Lower leg skin (tissue), 3 donors: ENCODE measurements at regions not wholly inside any gene's neighbourhood (a gene's known extent, or its start where the extent isn't known, plus 50 kb on each side); places are given as distances from the start of the nearest gene placed in this dataset.

Experiments
- CTCF ChIP-seq, 3 donors: fragments of 450-650 bp; IDR thresholded peaks; one replicate each; pipeline ENCODE4 v1.5.1; 2016; ENCODE audit warnings: antibody characterized with exemption in 3 of 3, mild to moderate bottlenecking in 3 of 3, moderate library complexity in 2 of 3
- POLR2A ChIP-seq, 2 donors: fragments of 450-650 bp; IDR thresholded peaks; one replicate each; pipeline ENCODE4 v1.6.1; 2016 to 2017; ENCODE audit warnings: antibody characterized with exemption in 2 of 2, mild to moderate bottlenecking in 1 of 2, moderate library complexity in 1 of 2

GRCh38 chr1:58109646-58110200, 436.8 kb downstream of the OMA1 start:
- no peak for TF ChIP-seq POLR2A (IDR thresholded peaks at IDR 0.05)
- TF ChIP-seq CTCF (IDR thresholded peaks at IDR 0.05), result no peak
